ENCODE measurements at regions not wholly inside any gene's neighbourhood (a gene's known extent, or its start where the extent isn't known, plus 50 kb on each side); places are given as distances from the start of the nearest gene placed in this dataset.

GRCh38 chr5:101860145-101860544, 435.9 kb downstream of the SLCO4C1 start:
- TF ChIP-seq TAF1 (IDR thresholded peaks at IDR 0.05; ENCODE audit: low read depth, low read length) (no peak), POLR2A (IDR thresholded peaks at IDR 0.05; ENCODE audit: low read depth, low read length) (no peak), POLR2AphosphoS5 (IDR thresholded peaks at IDR 0.05; ENCODE audit: low read depth, low read length) (no peak), SPI1 (IDR thresholded peaks at IDR 0.05; ENCODE audit: low read depth, low read length) (no peak)
